K562 (cell line): ENCODE measurements at regions not wholly inside any gene's neighbourhood (a gene's known extent, or its start where the extent isn't known, plus 50 kb on each side); places are given as distances from the start of the nearest gene placed in this dataset.

ENCODE experiments used
- ATAC-seq: fragments of 200-7000 bp; cut with Tn5 transposase; 3 replicates; pipeline ENCODE4 v1.9.1; 2020; ENCODE audit warnings: moderate library complexity
- BruUV-seq: library from RNA; stranded (reverse); fragments of 400-500 nt; replicated peaks from 2 replicates; lab custom pipeline; 2021; lab: Mats Ljungman, UMichigan
- CTCF ChIA-PET: fragments of 300-600 bp; formaldehyde crosslinking; extraction: SDS; loops from one replicate; lab custom pipeline; 2021; ENCODE audit warnings: low intra/inter-chr PET ratio; lab: Yijun Ruan, JAX
- POLR2A ChIA-PET: fragments of 300-600, 350-650 bp; sonication (Branson Sonifier 250); formaldehyde crosslinking; extraction: SDS; loops from one replicate; lab custom pipeline; 2021; ENCODE audit warnings: antibody characterized with exemption, inconsistent platforms; lab: Yijun Ruan, JAX
- DNase-seq, 4 experiments: peaks; one replicate each; pipeline versions ENCODE4 v3.0.0 to v3.0.0-alpha.2; 2011 to 2018; ENCODE audit warnings: low spot score in 3 of 4, mixed read lengths in 3 of 4; ENCODE audit errors: extremely low read depth in 1 of 4
- FAIRE-seq: peaks from 2 replicates; lab custom pipeline; 2011; peaks lifted over from hg19 to GRCh38; lab: Jason Lieb, UNC
- H2AFZ ChIP-seq: 2 replicates; pipeline ENCODE4 v1.6.0; 2011; ENCODE audit warnings: low read depth, low read length, control low read depth, inconsistent platforms
- H3K27ac ChIP-seq: fragments of 200-600 bp; 3 replicates; pipeline ENCODE4 v1.8.0; 2011; ENCODE audit warnings: low read depth, mild to moderate bottlenecking, control low read depth, inconsistent platforms, low read length, moderate library complexity, mixed read lengths; ENCODE audit errors: extremely low read depth
- H3K27me3 ChIP-seq, 2 experiments: fragments of 300-600 bp in 1 of 2; 2 replicates in 1 of 2; 3 replicates in 1 of 2; pipeline versions ENCODE4 v1.6.0 to v1.8.0; 2011; ENCODE audit warnings: inconsistent platforms in 2 of 2, low read length in 2 of 2, mild to moderate bottlenecking in 1 of 2, mixed read lengths in 1 of 2, moderate library complexity in 1 of 2; ENCODE audit not compliant: control insufficient read depth in 2 of 2, insufficient read depth in 2 of 2
- H3K36me3 ChIP-seq: fragments of 300-600 bp; 3 replicates; pipeline ENCODE4 v1.8.0; 2011; ENCODE audit warnings: mild to moderate bottlenecking, low read length, inconsistent platforms; ENCODE audit not compliant: control insufficient read depth, insufficient read depth
- H3K4me1 ChIP-seq, 2 experiments: fragments of 200-600 bp in 1 of 2; replicated peaks in 1 of 2; 2 replicates in 1 of 2; 3 replicates in 1 of 2; pipeline versions ENCODE4 v1.5.1 to v1.8.0; 2011; ENCODE audit warnings: inconsistent platforms in 2 of 2, low read length in 2 of 2, mild to moderate bottlenecking in 1 of 2, mixed read lengths in 1 of 2, moderate library complexity in 1 of 2; ENCODE audit not compliant: control insufficient read depth in 2 of 2, insufficient read depth in 2 of 2
- H3K4me2 ChIP-seq: 2 replicates; pipeline ENCODE4 v1.6.1; 2011; ENCODE audit warnings: low read length, control low read depth, inconsistent platforms, mixed read lengths; ENCODE audit not compliant: insufficient read depth
- H3K4me3 ChIP-seq: fragments of 200-600 bp; sonication (generic), shearing (Covaris generic); 2 replicates; pipeline ENCODE4 v1.5.1; 2016; ENCODE audit warnings: control low read depth, inconsistent platforms
- H3K79me2 ChIP-seq: fragments of 200-600 bp; 3 replicates; pipeline ENCODE4 v1.8.0; 2011; ENCODE audit warnings: low read length, inconsistent platforms; ENCODE audit not compliant: control insufficient read depth, insufficient read depth
- H3K9ac ChIP-seq, 2 experiments: 2 replicates each; pipeline versions ENCODE4 v1.6.0 to v1.6.1; 2011; ENCODE audit warnings: low read depth in 2 of 2, low read length in 2 of 2, control low read depth in 1 of 2, inconsistent platforms in 1 of 2, mild to moderate bottlenecking in 1 of 2, mixed read lengths in 1 of 2; ENCODE audit not compliant: insufficient read depth in 1 of 2
- H3K9me1 ChIP-seq: one replicate; pipeline ENCODE4 v1.6.0; 2011; ENCODE audit warnings: inconsistent platforms, mild to moderate bottlenecking, low read length, moderate library complexity; ENCODE audit not compliant: control insufficient read depth, insufficient read depth
- H3K9me3 ChIP-seq: replicated peaks from 2 replicates; pipeline ENCODE4 v1.5.1; 2011; ENCODE audit warnings: low read depth, low read length, inconsistent platforms; ENCODE audit not compliant: control insufficient read depth, insufficient read depth
- H4K20me1 ChIP-seq: replicated peaks from 2 replicates; pipeline ENCODE4 v1.6.1; 2011; ENCODE audit warnings: low read length, inconsistent platforms, mixed read lengths; ENCODE audit not compliant: control insufficient read depth, insufficient read depth
- BRD4 ChIP-seq: fragments of 200-600 bp; sonication (generic); IDR thresholded peaks from 2 replicates; pipeline ENCODE4 v1.6.1; 2017; ENCODE audit warnings: inconsistent platforms
- CBX3 ChIP-seq, 2 experiments: IDR thresholded peaks; 1 replicate in 1 of 2; 2 replicates in 1 of 2; pipeline ENCODE4 v1.6.1; 2012; ENCODE audit warnings: inconsistent platforms in 2 of 2, low read length in 2 of 2, borderline replicate concordance in 1 of 2, control low read depth in 1 of 2
- DPF2 ChIP-seq: fragments of 450-650 bp; IDR thresholded peaks from 2 replicates; pipeline ENCODE4 v1.6.1; 2016
- ERF ChIP-seq: fragments of 450-650 bp; formaldehyde crosslinking; IDR thresholded peaks from 2 replicates; pipeline ENCODE4 v1.4.0; 2020; ENCODE audit warnings: mild to moderate bottlenecking, mixed read lengths
- FOXJ3 ChIP-seq: sonication (generic); formaldehyde crosslinking; IDR thresholded peaks from 2 replicates; pipeline ENCODE4 v1.4.0; 2020; ENCODE audit warnings: mild to moderate bottlenecking, missing genetic modification reagents
- KAT7 ChIP-seq: sonication (generic); formaldehyde crosslinking; IDR thresholded peaks from 2 replicates; pipeline ENCODE4 v1.8.0; 2022; ENCODE audit warnings: missing genetic modification reagents, mild to moderate bottlenecking, borderline replicate concordance
- NFIX ChIP-seq: fragments of 250-450 bp; sonication (Bioruptor Pico); IDR thresholded peaks from 2 replicates; pipeline ENCODE4 v1.4.0; 2020; ENCODE audit warnings: low read depth, mild to moderate bottlenecking, moderate library complexity
- POLR2G ChIP-seq: fragments of 200-400 bp; formaldehyde crosslinking; IDR thresholded peaks from 2 replicates; pipeline ENCODE4 v1.6.1; 2017; ENCODE audit warnings: low read depth, mild to moderate bottlenecking, antibody characterized with exemption, low read length, moderate library complexity
- RBM25 ChIP-seq: fragments of 200-400 bp; formaldehyde crosslinking; IDR thresholded peaks from 2 replicates; pipeline ENCODE4 v1.6.1; 2018; ENCODE audit warnings: low read length, low read depth, moderate library complexity; ENCODE audit not compliant: severe bottlenecking
- ZFP36 ChIP-seq: fragments of 150-350 bp; IDR thresholded peaks from 2 replicates; pipeline ENCODE4 v1.6.1; 2018; ENCODE audit warnings: low read length, low read depth; ENCODE audit not compliant: partially characterized antibody
- WGBS: fragments of 100-300 bp; shearing (Covaris generic); methylation state at CpG from one replicate; pipeline ENCODE4 v1.1.6; 2016; ENCODE audit warnings: low coverage, mixed read lengths; ENCODE audit not compliant: insufficient coverage; ENCODE audit errors: missing lambda C conversion rate; 5-methylcytosine and 5-hydroxymethylcytosine counted together
- in situ Hi-C: fragments of 300-500 bp; cut with MboI; formaldehyde crosslinking; loops from 4 replicates; pipeline ENCODE4 v1.15.0; 2018; ENCODE audit warnings: inconsistent platforms, mixed read lengths
- intact Hi-C: fragments of 100-400 bp; cut with micrococcal nuclease; formaldehyde crosslinking; loops from 2 replicates; pipeline ENCODE4 v1.14.2; 2022
- TF ChIP-seq, protein P1 (sequence below), 3 experiments: fragments of 200-800 bp in 1 of 3; fragments of 250-450 bp in 1 of 3; fragments of 450-650 bp in 1 of 3; sonication (Bioruptor Pico) in 1 of 3; sonication (Bioruptor generic) in 1 of 3; formaldehyde crosslinking in 1 of 3; IDR thresholded peaks; 2 replicates each; pipeline versions ENCODE4 v1.6.1 to v1.8.0; 2016 to 2022; ENCODE audit warnings: mild to moderate bottlenecking in 2 of 3, missing genetic modification characterization in 2 of 3, missing compliant biosample characterization in 1 of 3, moderate library complexity in 1 of 3

DNA sequence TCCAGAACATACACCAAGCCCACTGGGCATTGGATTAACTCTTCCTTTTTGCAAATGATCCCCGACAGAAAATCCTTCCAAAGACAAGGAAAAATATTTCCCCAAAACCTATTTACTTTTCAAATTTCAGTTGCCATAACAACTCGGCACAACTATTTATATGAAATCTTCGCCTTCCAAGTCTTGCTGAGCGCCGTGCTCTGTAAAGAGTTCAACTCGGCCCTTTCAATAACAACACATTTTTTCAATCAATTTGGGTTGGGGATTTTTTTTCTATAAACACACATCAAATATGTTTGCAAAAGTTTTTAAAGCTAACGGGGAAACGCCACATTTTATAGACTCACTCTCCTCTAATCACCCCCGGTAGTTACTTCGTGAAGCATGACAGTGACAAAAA, 333.8 kb downstream of the MN1 start (continued):
- TF ChIP-seq FOXJ3 (CRISPR knock-in tag), result no peak
- TF ChIP-seq DPF2, result no peak
- TF ChIP-seq, protein P1, sequence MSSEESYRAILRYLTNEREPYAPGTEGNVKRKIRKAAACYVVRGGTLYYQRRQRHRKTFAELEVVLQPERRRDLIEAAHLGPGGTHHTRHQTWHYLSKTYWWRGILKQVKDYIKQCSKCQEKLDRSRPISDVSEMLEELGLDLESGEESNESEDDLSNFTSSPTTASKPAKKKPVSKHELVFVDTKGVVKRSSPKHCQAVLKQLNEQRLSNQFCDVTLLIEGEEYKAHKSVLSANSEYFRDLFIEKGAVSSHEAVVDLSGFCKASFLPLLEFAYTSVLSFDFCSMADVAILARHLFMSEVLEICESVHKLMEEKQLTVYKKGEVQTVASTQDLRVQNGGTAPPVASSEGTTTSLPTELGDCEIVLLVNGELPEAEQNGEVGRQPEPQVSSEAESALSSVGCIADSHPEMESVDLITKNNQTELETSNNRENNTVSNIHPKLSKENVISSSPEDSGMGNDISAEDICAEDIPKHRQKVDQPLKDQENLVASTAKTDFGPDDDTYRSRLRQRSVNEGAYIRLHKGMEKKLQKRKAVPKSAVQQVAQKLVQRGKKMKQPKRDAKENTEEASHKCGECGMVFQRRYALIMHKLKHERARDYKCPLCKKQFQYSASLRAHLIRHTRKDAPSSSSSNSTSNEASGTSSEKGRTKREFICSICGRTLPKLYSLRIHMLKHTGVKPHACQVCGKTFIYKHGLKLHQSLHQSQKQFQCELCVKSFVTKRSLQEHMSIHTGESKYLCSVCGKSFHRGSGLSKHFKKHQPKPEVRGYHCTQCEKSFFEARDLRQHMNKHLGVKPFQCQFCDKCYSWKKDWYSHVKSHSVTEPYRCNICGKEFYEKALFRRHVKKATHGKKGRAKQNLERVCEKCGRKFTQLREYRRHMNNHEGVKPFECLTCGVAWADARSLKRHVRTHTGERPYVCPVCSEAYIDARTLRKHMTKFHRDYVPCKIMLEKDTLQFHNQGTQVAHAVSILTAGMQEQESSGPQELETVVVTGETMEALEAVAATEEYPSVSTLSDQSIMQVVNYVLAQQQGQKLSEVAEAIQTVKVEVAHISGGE (CRISPR knock-in tag; IDR thresholded peaks at IDR 0.05), result no peak
- TF ChIP-seq NFIX (CRISPR knock-in tag), result no peak

DNA sequence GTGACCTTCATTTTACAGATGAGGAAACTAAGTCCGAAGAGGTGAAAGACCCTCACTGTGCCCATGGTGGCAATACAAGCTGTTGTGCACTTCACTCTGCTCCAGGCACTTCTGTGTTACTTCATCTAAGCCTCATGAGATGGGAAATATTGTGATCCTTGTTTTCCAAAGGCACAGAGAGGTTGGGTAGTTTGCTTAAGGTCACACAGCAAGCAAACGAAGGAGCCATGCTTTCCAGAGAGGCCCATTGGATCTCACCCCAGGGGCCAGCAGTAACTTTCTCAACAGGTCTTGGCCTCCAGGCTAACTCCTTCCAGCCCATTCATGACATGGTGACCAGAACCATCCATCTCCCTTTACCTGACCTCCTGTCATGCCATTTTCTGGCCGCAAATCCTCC, 332.8 kb downstream of the MN1 start:
- BruUV-seq, result no TSS peak
- H3K4me1 ChIP-seq, result no peaks in the 10 kb centered on the region
- H3K9ac ChIP-seq, result no peak overlapping the region
- no peaks in the 10 kb centered on the region for H4K20me1 ChIP-seq
- no peak overlapping the region for H2AFZ ChIP-seq
- no peaks in the 10 kb centered on the region for H3K9me1 ChIP-seq
- no peaks in the 10 kb centered on the region for H3K9me3 ChIP-seq
- DNase-seq (no peak), FAIRE-seq (no peak), ATAC-seq (no peak)
- no peak overlapping the region for H3K4me3 ChIP-seq
- intact Hi-C loops (no loop called here), in situ Hi-C loops (no loop called here)
- POLR2A ChIA-PET, result interaction anchor here (0.5 kb wide), 1 partner anchor 92 kb away, joined by 3 read pairs; no protein-coding TSS in a partner anchor
- H3K27me3 ChIP-seq, result no peaks in the 10 kb centered on the region
- H3K27ac ChIP-seq, result no peak overlapping the region
- WGBS, result 6% methylated on average over 3 of the region's 3 CpGs
- H3K4me2 ChIP-seq, result no peak overlapping the region
- H3K79me2 ChIP-seq, result no peaks in the 10 kb centered on the region
- no peaks in the 10 kb centered on the region for H3K36me3 ChIP-seq
- no peak for TF ChIP-seq BRD4
- TF ChIP-seq ERF (CRISPR knock-in tag), result no peak
- TF ChIP-seq KAT7 (CRISPR knock-in tag), result no peak
- TF ChIP-seq ZFP36, result peak; percentile 59
- no peak for TF ChIP-seq CBX3 (IDR thresholded peaks at IDR 0.05; ENCODE audit: borderline replicate concordance in 1 of 2, low read length in 2 of 2)
- TF ChIP-seq RBM25, result peak; percentile 47
- no peak for TF ChIP-seq POLR2G
- CTCF ChIA-PET, result no interaction called here
